Activated T-cell treated with anti-CD3 and anti-CD28 coated beads, Interleukin-2, amount 50 U/mL, for 4 hours (primary cell): ENCODE measurements at regions not wholly inside any gene's neighbourhood (a gene's known extent, or its start where the extent isn't known, plus 50 kb on each side); places are given as distances from the start of the nearest gene placed in this dataset.
"Not testable (repeated sequence)": the region's sequence is repeated elsewhere in the genome, so short reads cannot be mapped to it uniquely, and the experiment has no call there.

Experiments used
- ATAC-seq, 2 donors: fragments of 200-7000 bp; cut with Tn5 transposase; one replicate each; pipeline ENCODE4 v1.10.0; 2021
- DNase-seq: peaks from one replicate; pipeline ENCODE4 v3.0.0-alpha.2; 2020
- H3K27me3 Mint-ChIP-seq: one replicate; pipeline ENCODE4 v1.8.0; 2021; ENCODE audit warnings: low read depth, mixed read lengths
- H3K36me3 Mint-ChIP-seq: one replicate; pipeline ENCODE4 v1.8.0; 2022; ENCODE audit warnings: mixed read lengths; ENCODE audit not compliant: insufficient read depth
- H3K4me1 Mint-ChIP-seq: one replicate; pipeline ENCODE4 v1.8.0; 2021; ENCODE audit warnings: low read depth, mixed read lengths
- H3K4me3 Mint-ChIP-seq: one replicate; pipeline ENCODE4 v1.8.0; 2021; ENCODE audit warnings: mild to moderate bottlenecking, moderate library complexity, mixed read lengths
- H3K9me3 Mint-ChIP-seq: one replicate; pipeline ENCODE4 v1.8.0; 2021; ENCODE audit warnings: mixed read lengths

- H3K4me1 Mint-ChIP-seq, H3K27me3 Mint-ChIP-seq, H3K4me3 Mint-ChIP-seq, ATAC-seq, H3K9me3 Mint-ChIP-seq, DNase-seq: not testable (repeated sequence)
- peaks cover 26% of the 10 kb centered on the region for H3K36me3 Mint-ChIP-seq
Measured at GRCh38 chr3:195965217-195965616, 56.9 kb upstream of the TNK2 start.

DNA sequence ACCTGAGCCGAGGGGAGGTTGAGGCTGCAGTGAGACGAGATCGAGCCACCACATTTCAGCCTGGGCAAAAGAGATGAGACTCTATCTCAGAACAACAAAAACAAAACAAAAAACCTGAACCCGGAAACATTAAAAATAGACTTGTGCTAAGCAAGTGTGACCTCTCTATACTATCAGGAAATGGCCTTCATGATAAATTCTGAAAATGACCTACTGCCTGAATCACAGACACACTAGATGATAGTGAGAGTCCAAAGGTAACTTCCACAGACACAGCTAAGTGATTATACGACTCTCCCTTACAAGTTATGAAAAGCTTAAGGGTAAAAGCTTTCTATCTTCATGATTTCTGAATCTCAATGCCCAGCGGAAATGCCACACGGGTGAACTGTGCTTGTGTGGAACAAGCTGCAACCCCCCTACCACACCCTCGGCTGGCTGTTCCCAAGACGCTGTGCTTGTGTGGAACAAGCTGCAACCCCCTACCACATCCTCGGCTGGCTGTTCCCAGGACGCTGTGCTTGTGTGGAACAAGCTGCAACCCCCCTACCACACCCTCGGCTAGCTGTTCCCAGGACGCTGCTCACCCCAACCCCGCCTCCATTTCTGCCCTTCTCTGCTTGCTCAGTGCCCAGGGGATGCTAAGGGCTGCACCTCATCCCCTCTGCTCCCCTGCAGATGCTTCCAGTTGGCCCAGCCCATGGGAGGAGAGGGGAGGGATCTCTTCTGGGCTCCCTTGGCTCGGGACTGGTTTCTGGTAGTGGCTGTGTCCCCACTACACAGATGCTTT lies 56.2 kb upstream of the TNK2 start:
- H3K36me3 Mint-ChIP-seq: peaks cover 22% of the 10 kb centered on the region
- not testable (repeated sequence) for H3K4me1 Mint-ChIP-seq, ATAC-seq, H3K9me3 Mint-ChIP-seq, DNase-seq, H3K27me3 Mint-ChIP-seq, H3K4me3 Mint-ChIP-seq

DNA sequence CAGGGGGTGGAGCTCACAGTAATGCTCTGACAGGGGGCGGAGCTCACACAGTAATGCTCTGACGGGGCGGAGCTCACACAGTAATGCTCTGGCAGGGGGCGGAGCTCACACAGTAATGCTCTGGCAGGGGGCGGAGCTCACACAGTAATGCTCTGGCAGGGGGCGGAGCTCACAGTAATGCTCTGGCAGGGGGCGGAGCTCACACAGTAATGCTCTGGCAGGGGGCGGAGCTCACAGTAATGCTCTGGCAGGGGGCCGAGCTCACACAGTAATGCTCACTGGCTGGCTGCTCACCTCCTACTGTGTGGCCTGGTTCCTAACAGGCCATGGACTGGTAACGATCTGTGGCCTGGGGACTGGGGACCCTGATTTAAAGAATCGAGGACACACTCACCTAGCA lies 53.9 kb upstream of the TNK2 start:
- H3K9me3 Mint-ChIP-seq, ATAC-seq, H3K27me3 Mint-ChIP-seq, DNase-seq, H3K4me3 Mint-ChIP-seq, H3K4me1 Mint-ChIP-seq: not testable (repeated sequence)
- H3K36me3 Mint-ChIP-seq: peaks cover 24% of the 10 kb centered on the region

DNA sequence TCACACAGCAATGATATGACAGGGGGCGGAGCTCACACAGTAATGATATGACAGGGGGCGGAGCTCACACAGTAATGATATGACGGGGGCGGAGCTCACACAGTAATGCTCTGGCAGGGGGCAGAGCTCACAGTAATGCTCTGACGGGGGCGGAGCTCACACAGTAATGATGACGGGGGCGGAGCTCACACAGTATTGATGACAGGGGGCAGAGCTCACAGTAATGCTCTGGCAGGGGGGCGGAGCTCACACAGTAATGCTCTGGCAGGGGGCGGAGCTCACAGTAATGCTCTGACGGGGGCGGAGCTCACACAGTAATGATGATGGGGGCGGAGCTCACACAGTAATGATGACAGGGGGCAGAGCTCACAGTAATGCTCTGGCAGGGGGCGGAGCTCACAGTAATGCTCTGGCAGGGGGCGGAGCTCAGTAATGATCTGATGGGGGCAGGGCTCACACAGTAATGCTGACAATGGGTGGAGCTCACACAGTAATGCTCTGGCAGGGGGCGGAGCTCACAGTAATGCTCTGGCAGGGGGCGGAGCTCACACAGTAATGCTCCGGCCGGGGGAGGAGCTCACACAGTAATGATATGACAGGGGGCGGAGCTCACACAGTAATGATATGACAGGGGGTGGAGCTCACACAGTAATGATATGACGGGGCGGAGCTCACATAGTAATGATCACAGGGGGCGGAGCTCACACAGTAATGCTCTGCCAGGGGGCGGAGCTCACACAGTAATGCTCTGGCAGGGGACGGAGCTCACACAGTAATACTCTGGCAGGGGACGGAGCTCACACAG lies 52.8 kb upstream of the TNK2 start:
- Mint-ChIP-seq H3K4me1 (peaks cover 11% of the 10 kb centered on the region), H3K36me3 (peaks cover 24% of the 10 kb centered on the region)
- peak; percentile 55 to 61 for ATAC-seq

DNA sequence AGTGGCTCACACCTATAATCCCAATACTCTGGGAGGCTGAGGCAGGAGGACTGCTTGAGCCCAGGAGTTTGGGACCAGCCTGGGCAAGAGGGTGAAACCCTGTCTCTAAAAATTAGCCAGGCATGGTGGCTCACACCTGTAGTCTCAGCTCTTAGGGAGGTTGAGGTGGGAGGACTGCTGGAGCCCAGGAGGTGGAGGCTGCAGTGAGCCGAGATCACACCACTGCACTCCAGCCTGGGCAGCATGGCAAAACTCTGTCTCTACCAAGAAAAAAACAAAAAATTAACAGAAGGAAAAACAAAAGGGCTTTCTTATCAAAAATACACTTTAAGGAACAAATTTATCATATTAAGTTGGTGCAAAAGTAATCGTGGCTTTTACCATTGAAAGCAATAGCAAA lies 51.8 kb upstream of the TNK2 start:
- peaks cover 18% of the 10 kb centered on the region for H3K4me1 Mint-ChIP-seq
- not testable (repeated sequence) for H3K9me3 Mint-ChIP-seq, H3K27me3 Mint-ChIP-seq, H3K4me3 Mint-ChIP-seq, DNase-seq, ATAC-seq
- H3K36me3 Mint-ChIP-seq: peaks cover 20% of the 10 kb centered on the region

More for the DNA sequence above, 52.8 kb upstream of the TNK2 start:
- not testable (repeated sequence) for H3K4me3 Mint-ChIP-seq, H3K27me3 Mint-ChIP-seq, H3K9me3 Mint-ChIP-seq
- peak; percentile 16 for DNase-seq

DNA sequence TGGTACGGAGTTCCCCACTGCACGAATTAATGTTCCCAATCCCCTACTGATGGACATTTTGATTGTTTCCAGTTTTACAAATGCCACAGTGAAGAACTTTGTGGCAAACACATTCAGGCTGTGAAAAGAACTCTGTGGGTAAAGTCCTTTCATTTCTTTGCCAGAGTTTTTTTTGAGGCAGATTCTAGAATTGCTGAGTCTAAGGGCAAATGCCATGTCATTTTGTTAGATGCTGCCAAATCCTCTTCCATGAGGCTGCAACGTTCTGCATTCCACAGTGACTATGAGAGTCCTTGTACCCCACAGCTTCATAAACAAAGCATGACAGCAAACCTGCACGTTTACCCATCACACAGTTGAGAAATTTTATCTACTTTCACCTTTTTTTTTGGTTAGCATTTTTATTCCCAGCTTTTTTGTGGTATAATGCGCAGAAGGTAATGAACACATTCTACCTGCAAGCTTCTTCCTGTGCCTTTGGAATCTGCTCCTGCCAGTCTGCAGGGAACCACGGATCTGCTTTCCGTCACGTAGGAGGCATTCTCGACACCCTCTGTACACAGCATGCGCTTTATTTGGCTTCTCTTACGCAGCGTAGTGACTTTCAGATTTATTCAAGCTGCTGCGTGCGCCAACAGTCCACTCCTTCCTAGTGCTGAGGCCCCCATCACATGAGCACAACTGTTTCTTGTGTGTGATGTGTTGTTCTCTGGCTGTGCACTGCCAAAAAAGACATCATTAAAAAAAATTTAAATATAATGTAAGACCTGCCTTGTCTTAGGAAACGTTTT lies 51.2 kb upstream of the TNK2 start:
- H3K4me3 Mint-ChIP-seq, DNase-seq, H3K27me3 Mint-ChIP-seq, ATAC-seq, H3K9me3 Mint-ChIP-seq: not testable (repeated sequence)
- Mint-ChIP-seq H3K4me1 (peaks cover 20% of the 10 kb centered on the region), H3K36me3 (peaks cover 17% of the 10 kb centered on the region)

- H3K4me3 Mint-ChIP-seq, ATAC-seq, H3K27me3 Mint-ChIP-seq, H3K9me3 Mint-ChIP-seq, DNase-seq: not testable (repeated sequence)
- peaks cover 20% of the 10 kb centered on the region for H3K4me1 Mint-ChIP-seq
- peaks cover 16% of the 10 kb centered on the region for H3K36me3 Mint-ChIP-seq
Measured at GRCh38 chr3:195958736-195959135, 50.4 kb upstream of the TNK2 start.
